ENCODE measurements at regions not wholly inside any gene's neighbourhood (a gene's known extent, or its start where the extent isn't known, plus 50 kb on each side); places are given as distances from the start of the nearest gene placed in this dataset.

- POLR2A ChIA-PET = no interaction called here
- no peaks in the 10 kb centered on the region for H3K36me3 Mint-ChIP-seq
- Histone ChIP-seq H3K4me3 (ENCODE audit: low read length) (no peak overlapping the region), H3K4me1 (ENCODE audit: control insufficient read depth in 2 of 2, insufficient read depth in 2 of 2, low read length in 2 of 2) (no peaks in the 10 kb centered on the region), H3K27ac (ENCODE audit: low read depth, low read length) (no peak overlapping the region), H3K9me3 (ENCODE audit: control insufficient read depth in 2 of 3, low read length in 3 of 3) (no peaks in the 10 kb centered on the region), H3K36me3 (ENCODE audit: control insufficient read depth in 2 of 3, insufficient read depth in 3 of 3, low read length in 3 of 3) (no peaks in the 10 kb centered on the region), H3K27me3 (ENCODE audit: control insufficient read depth in 2 of 2, insufficient read depth in 2 of 2, low read length in 2 of 2) (no peaks in the 10 kb centered on the region)
- ATAC-seq = no peak
- H3K4me3 Mint-ChIP-seq = no peak overlapping the region
- no peak overlapping the region for H3K27ac Mint-ChIP-seq
- peaks cover 0 to 24% (median 7%) of the 10 kb centered on the region in 11 donors for H3K9me3 Mint-ChIP-seq
- no peaks in the 10 kb centered on the region for H3K4me1 Mint-ChIP-seq
- intact Hi-C loops (cut with micrococcal nuclease) = no loop called here
- DNase-seq = no peak
- CTCF ChIA-PET = no interaction called here
- no peaks in the 10 kb centered on the region for H3K27me3 Mint-ChIP-seq
These were observed 121.1 kb downstream of the HGF start for GRCh38 chr7:81648716-81649115.

GRCh38 chr7:81645435-81645834 lies 124.4 kb downstream of the HGF start:
- H3K4me1 Mint-ChIP-seq = no peaks in the 10 kb centered on the region
- H3K9me3 Mint-ChIP-seq = peaks cover 0 to 18% (median 4%) of the 10 kb centered on the region in 11 donors
- ATAC-seq (no peak), DNase-seq (no peak)
- no peaks in the 10 kb centered on the region for H3K27me3 Mint-ChIP-seq
- no peak overlapping the region for H3K4me3 Mint-ChIP-seq
- no peaks in the 10 kb centered on the region for H3K27me3 ChIP-seq (ENCODE audit: control insufficient read depth in 2 of 2, insufficient read depth in 2 of 2, low read length in 2 of 2)
- ChIA-PET CTCF (no interaction called here), POLR2A (no interaction called here)
- H3K27ac ChIP-seq (ENCODE audit: low read depth, low read length) = no peak overlapping the region
- intact Hi-C loops (cut with micrococcal nuclease) = no loop called here
- H3K36me3 ChIP-seq (ENCODE audit: control insufficient read depth in 2 of 3, insufficient read depth in 3 of 3, low read length in 3 of 3) = no peaks in the 10 kb centered on the region
- H3K9me3 ChIP-seq (ENCODE audit: control insufficient read depth in 2 of 3, low read length in 3 of 3) = no peaks in the 10 kb centered on the region
- no peak overlapping the region for H3K27ac Mint-ChIP-seq
- H3K4me1 ChIP-seq (ENCODE audit: control insufficient read depth in 2 of 2, insufficient read depth in 2 of 2, low read length in 2 of 2) = no peaks in the 10 kb centered on the region
- H3K36me3 Mint-ChIP-seq = no peaks in the 10 kb centered on the region
- no peak overlapping the region for H3K4me3 ChIP-seq (ENCODE audit: low read length)

DNA sequence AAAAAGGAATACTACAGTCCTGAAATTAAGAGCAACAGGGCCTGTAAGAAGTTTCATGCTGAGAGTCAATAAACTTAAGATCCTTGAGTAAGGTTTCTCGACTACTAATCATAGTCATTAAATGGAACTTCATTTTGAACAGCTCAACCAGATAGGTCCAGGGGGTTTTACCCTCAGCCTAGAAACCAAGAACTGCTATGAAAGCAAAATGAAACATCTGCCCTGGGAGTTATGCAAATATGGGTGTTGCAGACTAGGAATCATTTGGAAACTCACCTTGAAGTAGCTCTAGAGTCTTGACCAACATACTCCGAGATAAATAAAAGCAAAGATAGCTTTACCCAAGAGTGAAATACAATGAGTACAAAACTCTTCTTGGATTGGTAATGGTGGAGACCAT lies 128.0 kb downstream of the HGF start:
- H3K27ac Mint-ChIP-seq = no peak overlapping the region
- no peak for DNase-seq
- H3K27me3 Mint-ChIP-seq = no peaks in the 10 kb centered on the region
- H3K4me3 Mint-ChIP-seq = no peak overlapping the region
- Histone ChIP-seq H3K36me3 (ENCODE audit: control insufficient read depth in 2 of 3, insufficient read depth in 3 of 3, low read length in 3 of 3) (no peaks in the 10 kb centered on the region), H3K27ac (ENCODE audit: low read depth, low read length) (no peak overlapping the region), H3K9me3 (ENCODE audit: control insufficient read depth in 2 of 3, low read length in 3 of 3) (no peaks in the 10 kb centered on the region), H3K4me1 (ENCODE audit: control insufficient read depth in 2 of 2, insufficient read depth in 2 of 2, low read length in 2 of 2) (no peaks in the 10 kb centered on the region), H3K27me3 (ENCODE audit: control insufficient read depth in 2 of 2, insufficient read depth in 2 of 2, low read length in 2 of 2) (no peaks in the 10 kb centered on the region), H3K4me3 (ENCODE audit: low read length) (no peak overlapping the region)
- peaks cover 0 to 32% (median 4%) of the 10 kb centered on the region in 11 donors for H3K9me3 Mint-ChIP-seq
- intact Hi-C loops (cut with micrococcal nuclease) = no loop called here
- ChIA-PET POLR2A (no interaction called here), CTCF (no interaction called here)
- H3K36me3 Mint-ChIP-seq = no peaks in the 10 kb centered on the region
- no peak for ATAC-seq
- H3K4me1 Mint-ChIP-seq = no peaks in the 10 kb centered on the region

DNA sequence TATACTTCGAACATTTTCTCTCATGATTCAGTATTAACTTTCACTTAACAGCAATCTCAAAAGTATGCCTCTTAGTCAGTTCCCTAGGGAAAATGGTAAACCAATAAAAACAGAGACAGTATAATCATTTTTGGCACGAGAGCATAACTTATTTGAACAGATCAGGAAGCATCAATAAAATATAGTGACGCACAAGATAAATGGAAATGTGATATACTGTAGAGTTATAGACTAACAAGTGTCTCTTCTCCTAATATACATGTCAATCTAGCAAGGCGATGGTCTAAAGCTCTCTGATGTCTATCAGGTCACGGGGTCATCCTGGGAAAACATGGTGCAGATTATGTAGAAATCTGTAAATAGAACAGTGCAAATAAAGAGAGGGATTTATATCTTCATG lies 131.6 kb downstream of the HGF start:
- no peaks in the 10 kb centered on the region for H3K36me3 ChIP-seq (ENCODE audit: control insufficient read depth in 2 of 3, insufficient read depth in 3 of 3, low read length in 3 of 3)
- H3K27me3 ChIP-seq (ENCODE audit: control insufficient read depth in 2 of 2, insufficient read depth in 2 of 2, low read length in 2 of 2) = no peaks in the 10 kb centered on the region
- no peaks in the 10 kb centered on the region for H3K4me1 Mint-ChIP-seq
- no peak overlapping the region for H3K27ac ChIP-seq (ENCODE audit: low read depth, low read length)
- no peaks in the 10 kb centered on the region for H3K27me3 Mint-ChIP-seq
- ATAC-seq = no peak
- H3K4me3 ChIP-seq (ENCODE audit: low read length) = no peak overlapping the region
- H3K36me3 Mint-ChIP-seq = no peaks in the 10 kb centered on the region
- no peaks in the 10 kb centered on the region for H3K9me3 ChIP-seq (ENCODE audit: control insufficient read depth in 2 of 3, low read length in 3 of 3)
- ChIA-PET POLR2A (no interaction called here), CTCF (no interaction called here)
- no peak overlapping the region for H3K4me3 Mint-ChIP-seq
- H3K4me1 ChIP-seq (ENCODE audit: control insufficient read depth in 2 of 2, insufficient read depth in 2 of 2, low read length in 2 of 2) = no peaks in the 10 kb centered on the region
- H3K27ac Mint-ChIP-seq = no peak overlapping the region
- DNase-seq = no peak
- intact Hi-C loops (cut with micrococcal nuclease) = no loop called here
- H3K9me3 Mint-ChIP-seq = peaks cover 0 to 32% (median 4%) of the 10 kb centered on the region in 11 donors

GRCh38 chr7:81637534-81637933 lies 132.3 kb downstream of the HGF start:
- H3K27ac Mint-ChIP-seq = no peak overlapping the region
- no peaks in the 10 kb centered on the region for H3K36me3 Mint-ChIP-seq
- ChIA-PET POLR2A (no interaction called here), CTCF (no interaction called here)
- H3K27me3 ChIP-seq (ENCODE audit: control insufficient read depth in 2 of 2, insufficient read depth in 2 of 2, low read length in 2 of 2) = no peaks in the 10 kb centered on the region
- intact Hi-C loops (cut with micrococcal nuclease) = no loop called here
- no peak overlapping the region for H3K4me3 ChIP-seq (ENCODE audit: low read length)
- H3K27me3 Mint-ChIP-seq = no peaks in the 10 kb centered on the region
- no peaks in the 10 kb centered on the region for H3K9me3 ChIP-seq (ENCODE audit: control insufficient read depth in 2 of 3, low read length in 3 of 3)
- ATAC-seq (no peak), DNase-seq (no peak)
- H3K36me3 ChIP-seq (ENCODE audit: control insufficient read depth in 2 of 3, insufficient read depth in 3 of 3, low read length in 3 of 3) = no peaks in the 10 kb centered on the region
- peaks cover 0 to 32% (median 4%) of the 10 kb centered on the region in 11 donors for H3K9me3 Mint-ChIP-seq
- H3K4me1 ChIP-seq (ENCODE audit: control insufficient read depth in 2 of 2, insufficient read depth in 2 of 2, low read length in 2 of 2) = no peaks in the 10 kb centered on the region
- no peak overlapping the region for H3K27ac ChIP-seq (ENCODE audit: low read depth, low read length)
- H3K4me1 Mint-ChIP-seq = no peaks in the 10 kb centered on the region
- no peak overlapping the region for H3K4me3 Mint-ChIP-seq

DNA sequence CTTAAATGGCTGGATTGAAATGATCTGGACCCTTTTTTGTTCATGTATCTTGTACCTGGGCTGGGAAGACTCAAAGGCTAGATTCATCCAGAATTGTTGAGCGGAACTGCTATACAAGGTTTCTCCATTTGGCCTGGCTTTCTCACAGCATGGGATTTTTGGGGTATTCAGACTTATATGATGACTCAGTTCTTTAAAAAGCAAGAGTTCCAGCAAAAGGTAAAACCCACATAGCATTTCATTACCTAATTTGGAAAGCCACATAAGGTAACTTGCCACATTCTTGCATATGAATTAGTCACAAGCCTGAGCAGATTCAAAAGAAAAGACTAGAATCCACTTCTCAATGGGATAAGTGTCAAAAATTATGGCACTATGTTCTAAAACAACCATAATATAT lies 137.4 kb downstream of the HGF start:
- H3K27ac Mint-ChIP-seq = no peak overlapping the region
- DNase-seq (no peak), ATAC-seq (no peak)
- H3K4me1 Mint-ChIP-seq = no peaks in the 10 kb centered on the region
- ChIA-PET POLR2A (no interaction called here), CTCF (no interaction called here)
- no peaks in the 10 kb centered on the region for H3K9me3 ChIP-seq (ENCODE audit: control insufficient read depth in 2 of 3, low read length in 3 of 3)
- no peak overlapping the region for H3K4me3 ChIP-seq (ENCODE audit: low read length)
- H3K27me3 Mint-ChIP-seq = no peaks in the 10 kb centered on the region
- intact Hi-C loops (cut with micrococcal nuclease) = no loop called here
- no peak overlapping the region for H3K27ac ChIP-seq (ENCODE audit: low read depth, low read length)
- H3K9me3 Mint-ChIP-seq = peaks cover 0 to 8% (median 0%) of the 10 kb centered on the region in 11 donors
- no peak overlapping the region for H3K4me3 Mint-ChIP-seq
- no peaks in the 10 kb centered on the region for H3K27me3 ChIP-seq (ENCODE audit: control insufficient read depth in 2 of 2, insufficient read depth in 2 of 2, low read length in 2 of 2)
- H3K36me3 ChIP-seq (ENCODE audit: control insufficient read depth in 2 of 3, insufficient read depth in 3 of 3, low read length in 3 of 3) = no peaks in the 10 kb centered on the region
- H3K36me3 Mint-ChIP-seq = no peaks in the 10 kb centered on the region
- no peaks in the 10 kb centered on the region for H3K4me1 ChIP-seq (ENCODE audit: control insufficient read depth in 2 of 2, insufficient read depth in 2 of 2, low read length in 2 of 2)

DNA sequence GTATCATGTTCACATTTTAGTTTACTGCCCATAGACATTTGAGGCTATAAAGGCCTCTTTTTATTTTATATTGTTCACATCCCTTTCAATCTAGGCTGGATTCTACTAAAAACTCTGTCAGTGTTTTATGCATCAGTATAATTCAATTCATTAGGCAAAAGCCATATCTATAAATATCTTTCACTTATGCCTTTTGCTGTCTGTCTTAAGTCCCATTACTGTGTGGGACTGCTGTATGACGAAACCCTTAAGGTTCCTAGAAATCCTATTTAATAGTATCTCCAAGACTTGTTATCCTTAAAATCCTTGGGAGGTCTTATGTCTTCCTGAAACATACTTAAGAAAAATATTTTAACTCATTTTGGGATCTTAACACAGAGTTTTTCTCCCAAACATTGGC lies 139.2 kb downstream of the HGF start:
- Mint-ChIP-seq H3K36me3 (no peaks in the 10 kb centered on the region), H3K27me3 (no peaks in the 10 kb centered on the region), H3K27ac (no peak overlapping the region), H3K9me3 (peaks cover 0 to 8% (median 0%) of the 10 kb centered on the region in 11 donors), H3K4me3 (no peak overlapping the region), H3K4me1 (no peaks in the 10 kb centered on the region)
- H3K4me3 ChIP-seq (ENCODE audit: low read length) = no peak overlapping the region
- no peak for ATAC-seq
- no peaks in the 10 kb centered on the region for H3K36me3 ChIP-seq (ENCODE audit: control insufficient read depth in 2 of 3, insufficient read depth in 3 of 3, low read length in 3 of 3)
- ChIA-PET CTCF (no interaction called here), POLR2A (no interaction called here)
- DNase-seq = no peak
- H3K9me3 ChIP-seq (ENCODE audit: control insufficient read depth in 2 of 3, low read length in 3 of 3) = no peaks in the 10 kb centered on the region
- H3K4me1 ChIP-seq (ENCODE audit: control insufficient read depth in 2 of 2, insufficient read depth in 2 of 2, low read length in 2 of 2) = no peaks in the 10 kb centered on the region
- H3K27me3 ChIP-seq (ENCODE audit: control insufficient read depth in 2 of 2, insufficient read depth in 2 of 2, low read length in 2 of 2) = no peaks in the 10 kb centered on the region
- intact Hi-C loops (cut with micrococcal nuclease) = no loop called here
- H3K27ac ChIP-seq (ENCODE audit: low read depth, low read length) = no peak overlapping the region

Data from naive thymus-derived CD4-positive, alpha-beta T cell (primary cell).